NAMALWA (cell line): ENCODE measurements at regions not wholly inside any gene's neighbourhood (a gene's known extent, or its start where the extent isn't known, plus 50 kb on each side); places are given as distances from the start of the nearest gene placed in this dataset.
"Not testable (repeated sequence)": the region's sequence is repeated elsewhere in the genome, so short reads cannot be mapped to it uniquely, and the experiment has no call there.

Source experiments
- DNase-seq: peaks from one replicate; pipeline ENCODE4 v3.0.0-alpha.2; 2015; ENCODE audit warnings: low spot score

GRCh38 chrX:137646472-137646871 is 80.5 kb downstream of the ZIC3 start:
- no peak for DNase-seq

DNA sequence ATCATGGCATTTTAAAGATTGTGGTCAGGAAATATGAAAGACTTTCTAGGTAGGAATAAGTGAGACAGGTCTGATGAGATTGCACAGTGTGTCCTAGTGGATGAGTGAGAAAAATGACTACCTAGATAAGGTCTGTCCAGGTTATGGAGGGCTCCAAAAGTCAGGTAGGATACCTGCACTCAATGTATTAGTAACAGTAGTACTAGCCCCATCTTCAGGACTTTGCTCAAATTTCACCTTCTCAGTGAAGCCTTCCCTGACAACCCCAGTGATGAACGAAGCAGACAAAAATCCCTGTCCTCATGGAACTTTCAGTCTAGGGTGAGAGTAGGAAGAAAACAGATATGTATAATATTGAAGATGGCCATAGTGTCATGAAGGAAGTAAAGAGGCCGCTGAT is 85.7 kb downstream of the ZIC3 start:
- no peak for DNase-seq

- DNase-seq, result no peak
Measured at GRCh38 chrX:137652086-137652485, 86.2 kb downstream of the ZIC3 start.

DNA sequence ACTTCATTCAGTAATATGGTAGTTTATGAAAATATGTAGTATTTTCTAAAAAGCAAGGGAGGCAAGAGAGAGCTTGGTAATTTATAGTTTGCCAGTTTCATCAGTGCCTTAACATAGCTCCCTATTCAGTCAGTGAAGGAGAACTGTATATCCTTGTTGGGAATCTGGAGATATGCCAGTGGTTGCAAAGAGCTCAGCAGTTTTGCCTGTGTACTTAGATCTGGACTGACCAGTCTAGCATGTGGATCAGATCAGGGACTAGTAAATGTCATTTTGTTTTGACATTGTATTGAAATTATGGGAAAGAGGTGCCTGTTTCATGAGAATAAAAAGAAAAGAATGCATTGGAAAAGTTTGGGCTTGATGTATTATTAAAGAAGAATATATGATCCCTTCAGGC is 88.6 kb downstream of the ZIC3 start:
- no peak for DNase-seq

GRCh38 chrX:137667776-137668175 is 101.8 kb downstream of the ZIC3 start:
- DNase-seq, result no peak

- no peak for DNase-seq
Measured at GRCh38 chrX:137684591-137684990, 118.7 kb downstream of the ZIC3 start.

DNA sequence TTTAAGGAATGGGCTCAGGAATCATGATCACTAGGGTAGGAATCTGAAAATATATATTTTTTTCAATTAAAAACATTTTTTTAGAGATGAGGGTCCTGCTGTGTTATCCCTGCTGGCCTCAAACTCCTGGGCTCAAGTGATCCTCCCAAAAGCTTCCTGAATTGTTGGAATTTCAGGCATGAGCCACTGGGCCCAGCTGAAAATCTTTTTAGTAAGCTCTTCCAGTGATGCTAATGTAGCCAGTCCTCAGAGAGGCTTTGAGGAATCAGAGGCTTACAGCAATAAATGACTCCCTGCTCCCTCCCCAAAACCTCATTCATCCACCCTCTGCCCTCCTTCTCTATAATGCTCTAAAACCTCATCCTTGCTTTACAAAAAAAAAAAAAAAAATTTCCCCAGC is 129.5 kb downstream of the ZIC3 start:
- no peak for DNase-seq

DNA sequence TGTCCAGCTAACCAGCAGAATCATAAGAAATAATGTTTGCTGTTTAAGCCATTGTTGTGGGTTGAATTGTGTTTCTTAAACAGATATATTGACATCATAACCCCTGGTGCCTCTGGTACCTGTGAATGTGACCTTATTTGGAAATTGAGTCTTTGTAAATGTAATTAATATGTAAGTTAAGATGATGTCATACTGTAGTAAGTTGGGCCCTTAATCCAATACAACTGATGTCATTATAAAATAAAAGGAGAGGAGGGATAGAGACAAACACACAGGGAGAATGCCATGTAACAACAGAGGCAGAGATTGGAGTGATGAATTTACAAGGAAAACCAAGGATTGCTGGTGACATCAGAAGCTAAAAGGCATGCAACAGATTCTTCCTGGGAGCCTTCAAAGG is 141.4 kb downstream of the ZIC3 start:
- DNase-seq, result no peak

GRCh38 chrX:137742846-137743245 is 176.9 kb downstream of the ZIC3 start:
- DNase-seq, result no peak

- DNase-seq, result no peak
Measured at GRCh38 chrX:137743414-137743813, 177.5 kb downstream of the ZIC3 start.

DNA sequence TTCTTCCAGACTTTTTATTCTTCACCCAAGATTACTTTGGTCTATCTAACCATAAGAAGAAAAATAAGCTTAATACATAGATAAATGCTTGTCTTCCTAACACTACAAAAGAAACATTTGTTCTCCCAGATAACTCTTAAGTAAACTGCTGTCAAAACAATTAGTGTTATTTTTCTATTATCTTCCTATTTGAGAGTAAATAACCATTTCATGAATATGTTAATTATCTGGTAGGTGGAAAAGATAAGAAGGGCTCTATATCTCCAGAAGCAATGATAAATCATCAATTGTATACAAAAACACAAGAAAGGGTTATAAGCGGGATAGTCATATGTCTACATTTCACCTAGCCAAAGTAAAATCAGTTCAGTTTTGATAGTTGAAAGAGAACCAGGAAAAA is 180.4 kb downstream of the ZIC3 start:
- no peak for DNase-seq

- DNase-seq, result no peak
Measured at GRCh38 chrX:137747244-137748043, 181.5 kb downstream of the ZIC3 start.

- DNase-seq, result no peak
Measured at GRCh38 chrX:137748827-137749226, 182.9 kb downstream of the ZIC3 start.

DNA sequence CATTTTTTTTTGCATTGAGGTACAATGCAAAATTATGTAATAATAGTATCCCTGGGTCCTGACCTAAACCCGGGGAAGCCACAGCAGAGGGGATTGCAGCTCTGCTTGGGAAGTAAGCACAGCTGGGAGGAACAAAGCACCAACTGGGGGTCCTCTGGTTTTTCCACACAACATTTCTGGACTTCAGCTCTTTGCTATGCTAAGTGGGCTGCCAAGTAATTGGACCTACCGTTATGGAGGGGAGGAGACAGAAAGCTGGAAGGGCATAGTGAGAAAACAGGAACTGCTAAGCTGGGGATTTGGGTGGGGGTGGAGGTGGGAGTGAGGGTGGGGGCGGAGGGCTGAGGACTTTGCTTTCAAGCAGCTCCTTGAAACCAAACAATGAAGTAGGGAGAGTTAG is 183.3 kb downstream of the ZIC3 start:
- no peak for DNase-seq

DNA sequence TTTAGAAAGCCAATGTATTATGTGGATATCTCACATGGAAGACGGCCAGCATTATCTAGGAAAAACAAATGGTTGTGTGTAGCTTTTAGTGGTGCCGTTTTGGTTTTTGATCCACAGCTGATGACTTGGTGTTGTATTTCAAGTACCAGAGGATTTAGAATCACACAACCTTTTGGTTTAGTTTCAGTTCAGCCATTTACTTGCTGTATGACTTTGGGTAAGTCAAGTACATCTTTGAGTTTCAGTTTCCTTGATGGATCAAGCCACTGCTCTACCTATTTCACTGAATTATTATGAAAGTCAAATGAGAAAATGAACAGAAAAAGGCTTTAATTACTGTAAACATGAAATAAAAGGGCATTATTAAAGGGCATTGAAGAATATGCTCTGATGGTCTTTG is 205.6 kb downstream of the ZIC3 start:
- no peak for DNase-seq

DNA sequence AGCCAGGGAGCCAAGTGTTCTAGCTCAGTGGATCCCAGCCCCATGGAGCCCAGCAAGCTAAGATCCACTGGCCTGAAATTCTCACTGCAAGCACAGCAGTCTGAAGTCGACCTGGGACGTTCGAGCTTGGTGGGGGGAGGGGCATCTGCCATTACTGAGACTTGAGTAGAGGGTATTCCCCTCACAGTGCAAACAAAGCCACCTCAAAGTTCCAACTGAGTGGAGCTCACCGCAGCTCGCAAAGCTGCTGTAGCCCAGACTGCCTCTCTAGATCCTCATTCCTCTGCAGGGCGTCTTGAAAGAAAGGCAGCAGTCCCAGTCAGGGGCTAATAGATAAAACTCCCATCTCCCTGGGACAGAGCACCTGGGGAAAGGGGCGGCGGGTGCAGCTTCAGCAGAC is 226.3 kb downstream of the ZIC3 start:
- DNase-seq, result no peak

DNA sequence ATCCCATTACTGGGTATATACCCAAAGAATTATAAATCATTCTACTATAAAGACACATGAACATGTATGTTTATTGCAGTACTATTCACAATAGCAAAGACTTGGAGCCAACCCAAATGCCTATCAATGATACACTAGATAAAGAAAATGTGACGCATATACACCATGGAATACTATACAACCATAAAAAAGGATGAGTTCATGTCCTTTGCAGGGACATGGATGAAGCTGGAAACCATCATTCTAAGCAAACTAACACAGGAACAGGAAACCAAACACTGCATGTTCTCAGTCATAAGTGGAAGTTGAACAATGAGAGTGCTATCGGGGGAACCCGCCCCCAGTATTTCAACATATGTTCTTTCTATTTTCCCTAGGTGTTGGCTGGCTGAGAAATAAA is 232.0 kb downstream of the ZIC3 start:
- DNase-seq, result not testable (repeated sequence)

GRCh38 chrX:137823257-137823656 is 257.3 kb downstream of the ZIC3 start:
- DNase-seq, result peak; percentile 1

- no peak for DNase-seq
Measured at GRCh38 chrX:137847376-137847775, 281.4 kb downstream of the ZIC3 start.

DNA sequence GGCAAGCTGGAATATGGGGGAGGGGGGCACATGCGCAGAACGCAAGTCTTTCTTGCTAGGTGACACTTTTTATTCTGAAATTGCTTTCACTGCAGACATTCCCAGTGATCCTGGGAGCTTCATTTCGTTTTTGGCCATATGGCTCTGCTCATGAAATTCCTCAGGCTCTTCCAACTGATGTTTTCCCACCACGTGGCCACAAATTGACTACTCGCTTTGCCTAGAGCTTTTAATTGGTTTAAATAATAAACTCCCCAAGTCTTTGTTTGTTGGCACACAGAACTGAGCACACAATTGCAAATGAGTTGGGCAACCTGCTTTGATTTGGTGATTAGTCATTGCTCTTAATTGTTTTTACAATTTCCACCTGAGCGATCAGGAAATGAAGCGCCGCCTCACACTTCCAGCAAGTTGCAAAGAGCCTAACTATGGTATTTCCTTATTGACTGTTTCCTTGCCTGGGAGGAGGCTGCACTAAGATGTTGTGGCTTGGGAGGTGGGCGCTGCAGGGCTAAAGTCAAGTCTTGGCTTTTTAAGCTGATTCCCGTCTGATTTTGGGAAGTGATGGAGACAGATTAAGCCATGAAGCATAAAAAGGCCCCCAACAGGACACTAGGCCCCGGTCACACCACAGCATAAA is 282.5 kb downstream of the ZIC3 start:
- no peak for DNase-seq

- no peak for DNase-seq
Measured at GRCh38 chrX:137852502-137852901, 286.6 kb downstream of the ZIC3 start.

GRCh38 chrX:137855490-137855889 is 289.6 kb downstream of the ZIC3 start:
- no peak for DNase-seq

GRCh38 chrX:137858106-137858505 is 292.2 kb downstream of the ZIC3 start:
- no peak for DNase-seq

DNA sequence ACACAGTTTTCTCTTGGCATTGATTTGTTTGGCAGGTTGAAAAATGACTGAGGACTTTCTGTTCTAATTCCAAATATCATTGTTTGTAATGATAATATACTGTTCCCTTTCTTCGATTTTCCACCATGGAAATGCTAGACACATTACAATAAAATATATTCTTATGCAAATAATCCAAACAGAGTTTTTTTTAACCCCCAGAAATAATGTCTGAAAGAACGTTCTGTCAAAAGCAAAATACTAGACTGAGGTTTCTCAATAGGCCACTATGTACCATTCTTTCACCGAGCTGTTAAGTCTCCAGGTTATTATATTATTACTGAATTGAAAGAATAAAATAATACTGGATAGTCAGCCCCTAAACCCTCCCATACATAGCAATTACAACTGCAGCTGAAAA is 312.5 kb downstream of the ZIC3 start:
- no peak for DNase-seq
